HepG2 (cell line): ENCODE measurements at regions not wholly inside any gene's neighbourhood (a gene's known extent, or its start where the extent isn't known, plus 50 kb on each side); places are given as distances from the start of the nearest gene placed in this dataset.

Experiments
- JUND ChIP-seq: sonication (generic); formaldehyde crosslinking; IDR thresholded peaks from 2 replicates; pipeline ENCODE4 v1.8.0; 2022; ENCODE audit warnings: mild to moderate bottlenecking, missing genetic modification reagents
- KDM6A ChIP-seq: IDR thresholded peaks from 2 replicates; pipeline ENCODE4 v1.6.1; 2016; ENCODE audit warnings: low read depth
- MBD4 ChIP-seq: IDR thresholded peaks from 2 replicates; pipeline ENCODE4 v1.6.1; 2012; ENCODE audit warnings: low read length, inconsistent platforms, borderline replicate concordance
- NR0B2 ChIP-seq: sonication (generic); formaldehyde crosslinking; IDR thresholded peaks from 2 replicates; pipeline ENCODE4 v1.4.0; 2020; ENCODE audit warnings: mild to moderate bottlenecking, missing genetic modification reagents
- PHF21A ChIP-seq: sonication (generic); formaldehyde crosslinking; IDR thresholded peaks from 2 replicates; pipeline ENCODE4 v1.5.0; 2020; ENCODE audit warnings: mild to moderate bottlenecking, missing genetic modification reagents
- RARG ChIP-seq: sonication (generic); formaldehyde crosslinking; IDR thresholded peaks from 2 replicates; pipeline ENCODE4 v1.4.0; 2020; ENCODE audit warnings: low read depth, mild to moderate bottlenecking, missing genetic modification reagents
- RCOR2 ChIP-seq: IDR thresholded peaks from 2 replicates; pipeline ENCODE4 v1.6.1; 2016; ENCODE audit warnings: missing biosample characterization, missing genetic modification reagents
- REXO4 ChIP-seq: sonication (generic); formaldehyde crosslinking; IDR thresholded peaks from 2 replicates; pipeline ENCODE4 v1.8.0; 2022; ENCODE audit warnings: missing genetic modification reagents, mild to moderate bottlenecking, borderline replicate concordance
- SAFB2 ChIP-seq: sonication (generic); formaldehyde crosslinking; IDR thresholded peaks from 2 replicates; pipeline ENCODE4 v1.5.1; 2020; ENCODE audit warnings: missing genetic modification reagents, low read depth, mild to moderate bottlenecking, borderline replicate concordance
- SP5 ChIP-seq: IDR thresholded peaks from 2 replicates; pipeline ENCODE4 v1.6.1; 2016; ENCODE audit warnings: low read depth, borderline replicate concordance
- SRY ChIP-seq: sonication (generic); formaldehyde crosslinking; IDR thresholded peaks from 2 replicates; pipeline ENCODE4 v1.8.0; 2022; ENCODE audit warnings: mild to moderate bottlenecking, missing genetic modification reagents
- TOE1 ChIP-seq: sonication (generic); formaldehyde crosslinking; IDR thresholded peaks from 2 replicates; pipeline ENCODE4 v1.4.0; 2020; ENCODE audit warnings: mild to moderate bottlenecking, missing genetic modification reagents
- XRCC5 ChIP-seq: fragments of 200-400 bp; formaldehyde crosslinking; optimal IDR thresholded peaks from 2 replicates; pipeline ENCODE3; 2017; ENCODE audit warnings: mild to moderate bottlenecking, low read length
- ZBTB42 ChIP-seq: sonication (generic); formaldehyde crosslinking; IDR thresholded peaks from 2 replicates; pipeline ENCODE4 v1.5.0; 2020; ENCODE audit warnings: mild to moderate bottlenecking, missing genetic modification reagents
- ZNF333 ChIP-seq: sonication (generic); formaldehyde crosslinking; IDR thresholded peaks from 2 replicates; pipeline ENCODE4 v1.4.0; 2020; ENCODE audit warnings: mild to moderate bottlenecking, missing genetic modification reagents, borderline replicate concordance
- ZNF335 ChIP-seq: sonication (generic); formaldehyde crosslinking; IDR thresholded peaks from 2 replicates; pipeline ENCODE4 v1.4.0; 2020; ENCODE audit warnings: missing genetic modification reagents
- ZNF44 ChIP-seq: sonication (generic); formaldehyde crosslinking; IDR thresholded peaks from 2 replicates; pipeline ENCODE4 v1.5.1; 2020; ENCODE audit warnings: mild to moderate bottlenecking, missing genetic modification reagents
- ZNF616 ChIP-seq: sonication (generic); formaldehyde crosslinking; IDR thresholded peaks from 2 replicates; pipeline ENCODE4 v1.5.0; 2020; ENCODE audit warnings: low read depth, mild to moderate bottlenecking, missing genetic modification reagents
- ZNF816 ChIP-seq: sonication (generic); formaldehyde crosslinking; IDR thresholded peaks from 2 replicates; pipeline ENCODE4 v1.8.0; 2022; ENCODE audit warnings: missing genetic modification reagents, mild to moderate bottlenecking, borderline replicate concordance
- ZSCAN5A ChIP-seq: sonication (generic); formaldehyde crosslinking; IDR thresholded peaks from 2 replicates; pipeline ENCODE4 v1.8.0; 2022; ENCODE audit warnings: mild to moderate bottlenecking, missing genetic modification reagents, borderline replicate concordance
- TF ChIP-seq, protein P1 (sequence below): sonication (generic); formaldehyde crosslinking; IDR thresholded peaks from 2 replicates; pipeline ENCODE4 v1.8.1; 2022; ENCODE audit warnings: mild to moderate bottlenecking, missing genetic modification reagents
- TF ChIP-seq, protein P2 (sequence below): sonication (generic); formaldehyde crosslinking; IDR thresholded peaks from 2 replicates; pipeline ENCODE4 v1.4.0; 2020; ENCODE audit warnings: missing genetic modification reagents, borderline replicate concordance
- TF ChIP-seq, protein P3 (sequence below): sonication (generic); formaldehyde crosslinking; IDR thresholded peaks from 2 replicates; pipeline ENCODE4 v1.4.0; 2020; ENCODE audit warnings: missing genetic modification reagents
- TF ChIP-seq, protein P4 (sequence below): sonication (generic); formaldehyde crosslinking; IDR thresholded peaks from 2 replicates; pipeline ENCODE4 v1.4.0; 2020; ENCODE audit warnings: missing genetic modification reagents; ENCODE audit errors: not compliant biosample characterization

- TF ChIP-seq, protein P1, sequence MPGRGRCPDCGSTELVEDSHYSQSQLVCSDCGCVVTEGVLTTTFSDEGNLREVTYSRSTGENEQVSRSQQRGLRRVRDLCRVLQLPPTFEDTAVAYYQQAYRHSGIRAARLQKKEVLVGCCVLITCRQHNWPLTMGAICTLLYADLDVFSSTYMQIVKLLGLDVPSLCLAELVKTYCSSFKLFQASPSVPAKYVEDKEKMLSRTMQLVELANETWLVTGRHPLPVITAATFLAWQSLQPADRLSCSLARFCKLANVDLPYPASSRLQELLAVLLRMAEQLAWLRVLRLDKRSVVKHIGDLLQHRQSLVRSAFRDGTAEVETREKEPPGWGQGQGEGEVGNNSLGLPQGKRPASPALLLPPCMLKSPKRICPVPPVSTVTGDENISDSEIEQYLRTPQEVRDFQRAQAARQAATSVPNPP (CRISPR knock-in tag), result no peak
- 0 out of 2 replicates have a peak, but pooled peaks have one; percentile 61 for TF ChIP-seq ZSCAN5A (CRISPR knock-in tag)
- TF ChIP-seq, protein P2, sequence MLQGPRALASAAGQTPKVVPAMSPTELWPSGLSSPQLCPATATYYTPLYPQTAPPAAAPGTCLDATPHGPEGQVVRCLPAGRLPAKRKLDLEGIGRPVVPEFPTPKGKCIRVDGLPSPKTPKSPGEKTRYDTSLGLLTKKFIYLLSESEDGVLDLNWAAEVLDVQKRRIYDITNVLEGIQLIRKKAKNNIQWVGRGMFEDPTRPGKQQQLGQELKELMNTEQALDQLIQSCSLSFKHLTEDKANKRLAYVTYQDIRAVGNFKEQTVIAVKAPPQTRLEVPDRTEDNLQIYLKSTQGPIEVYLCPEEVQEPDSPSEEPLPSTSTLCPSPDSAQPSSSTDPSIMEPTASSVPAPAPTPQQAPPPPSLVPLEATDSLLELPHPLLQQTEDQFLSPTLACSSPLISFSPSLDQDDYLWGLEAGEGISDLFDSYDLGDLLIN (CRISPR knock-in tag), result no peak
- no peak for TF ChIP-seq ZNF616 (CRISPR knock-in tag)
- TF ChIP-seq, protein P3, sequence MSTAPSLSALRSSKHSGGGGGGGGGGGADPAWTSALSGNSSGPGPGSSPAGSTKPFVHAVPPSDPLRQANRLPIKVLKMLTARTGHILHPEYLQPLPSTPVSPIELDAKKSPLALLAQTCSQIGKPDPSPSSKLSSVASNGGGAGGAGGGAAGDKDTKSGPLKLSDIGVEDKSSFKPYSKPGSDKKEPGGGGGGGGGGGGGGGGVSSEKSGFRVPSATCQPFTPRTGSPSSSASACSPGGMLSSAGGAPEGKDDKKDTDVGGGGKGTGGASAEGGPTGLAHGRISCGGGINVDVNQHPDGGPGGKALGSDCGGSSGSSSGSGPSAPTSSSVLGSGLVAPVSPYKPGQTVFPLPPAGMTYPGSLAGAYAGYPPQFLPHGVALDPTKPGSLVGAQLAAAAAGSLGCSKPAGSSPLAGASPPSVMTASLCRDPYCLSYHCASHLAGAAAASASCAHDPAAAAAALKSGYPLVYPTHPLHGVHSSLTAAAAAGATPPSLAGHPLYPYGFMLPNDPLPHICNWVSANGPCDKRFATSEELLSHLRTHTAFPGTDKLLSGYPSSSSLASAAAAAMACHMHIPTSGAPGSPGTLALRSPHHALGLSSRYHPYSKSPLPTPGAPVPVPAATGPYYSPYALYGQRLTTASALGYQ, result 0 out of 2 replicates have a peak, but pooled peaks have one; percentile 7
- TF ChIP-seq SRY (CRISPR knock-in tag), result no peak
- no peak for TF ChIP-seq ZNF335
- peak; percentile 91 for TF ChIP-seq SP5 (CRISPR knock-in tag)
- no peak for TF ChIP-seq NR0B2 (CRISPR knock-in tag)
- TF ChIP-seq RARG, result no peak
- no peak; the same call in 1 of the 2 replicates for TF ChIP-seq PHF21A (CRISPR knock-in tag)
- no peak for TF ChIP-seq MBD4
- TF ChIP-seq XRCC5, result peak; percentile 65
- TF ChIP-seq ZNF333, result no peak
- no peak for TF ChIP-seq JUND
- TF ChIP-seq KDM6A, result no peak
- TF ChIP-seq TOE1 (CRISPR knock-in tag), result peak; percentile 62; the same call in 1 of the 2 replicates
- 0 out of 2 replicates have a peak, but pooled peaks have one; percentile 6 for TF ChIP-seq ZNF816 (CRISPR knock-in tag)
- TF ChIP-seq, protein P4, sequence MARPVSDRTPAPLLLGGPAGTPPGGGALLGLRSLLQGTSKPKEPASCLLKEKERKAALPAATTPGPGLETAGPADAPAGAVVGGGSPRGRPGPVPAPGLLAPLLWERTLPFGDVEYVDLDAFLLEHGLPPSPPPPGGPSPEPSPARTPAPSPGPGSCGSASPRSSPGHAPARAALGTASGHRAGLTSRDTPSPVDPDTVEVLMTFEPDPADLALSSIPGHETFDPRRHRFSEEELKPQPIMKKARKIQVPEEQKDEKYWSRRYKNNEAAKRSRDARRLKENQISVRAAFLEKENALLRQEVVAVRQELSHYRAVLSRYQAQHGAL, result peak; percentile 23
- TF ChIP-seq ZNF44, result no peak
- TF ChIP-seq SAFB2 (CRISPR knock-in tag), result no peak
- no peak for TF ChIP-seq REXO4 (CRISPR knock-in tag)
- TF ChIP-seq ZBTB42 (CRISPR knock-in tag), result no peak
- peak; percentile 61; the same call in 1 of the 2 replicates for TF ChIP-seq RCOR2
Observed at GRCh38 chr14:35213143-35213788, 78.9 kb upstream of the PSMA6 start (continued).
